Lower leg skin (tissue), 4 donors: ENCODE measurements at regions not wholly inside any gene's neighbourhood (a gene's known extent, or its start where the extent isn't known, plus 50 kb on each side); places are given as distances from the start of the nearest gene placed in this dataset.

Source experiments
- DNase-seq, 2 donors: peaks; one replicate each; pipeline ENCODE4 v3.0.0-alpha.2; 2019; ENCODE audit warnings: low spot score in 2 of 2
- H3K4me3 ChIP-seq: fragments of 200-600 bp; sonication (generic); 2 replicates; pipeline ENCODE4 v1.5.1; 2017; ENCODE audit warnings: mild to moderate bottlenecking, low read depth; ENCODE audit not compliant: poor library complexity, severe bottlenecking
- POLR2A ChIP-seq, 2 donors: fragments of 450-650 bp; IDR thresholded peaks; one replicate each; pipeline ENCODE4 v1.6.1; 2016 to 2017; ENCODE audit warnings: antibody characterized with exemption in 2 of 2, mild to moderate bottlenecking in 1 of 2, moderate library complexity in 1 of 2
- WGBS, 2 donors: methylation state at CpG; one replicate each; pipeline ENCODE4 v1.1.5; 2018; 5-methylcytosine and 5-hydroxymethylcytosine counted together
- intact Hi-C: fragments of 100-400 bp; cut with DNase I; formaldehyde crosslinking; loops from one replicate; pipeline ENCODE4 v1.15.0; 2023; ENCODE audit warnings: low total_unique reads
- TF ChIP-seq, protein P1 (sequence below), 3 donors: fragments of 450-650 bp; IDR thresholded peaks; one replicate each; pipeline ENCODE4 v1.5.1; 2016; ENCODE audit warnings: antibody characterized with exemption in 3 of 3, mild to moderate bottlenecking in 3 of 3, moderate library complexity in 2 of 3

DNA sequence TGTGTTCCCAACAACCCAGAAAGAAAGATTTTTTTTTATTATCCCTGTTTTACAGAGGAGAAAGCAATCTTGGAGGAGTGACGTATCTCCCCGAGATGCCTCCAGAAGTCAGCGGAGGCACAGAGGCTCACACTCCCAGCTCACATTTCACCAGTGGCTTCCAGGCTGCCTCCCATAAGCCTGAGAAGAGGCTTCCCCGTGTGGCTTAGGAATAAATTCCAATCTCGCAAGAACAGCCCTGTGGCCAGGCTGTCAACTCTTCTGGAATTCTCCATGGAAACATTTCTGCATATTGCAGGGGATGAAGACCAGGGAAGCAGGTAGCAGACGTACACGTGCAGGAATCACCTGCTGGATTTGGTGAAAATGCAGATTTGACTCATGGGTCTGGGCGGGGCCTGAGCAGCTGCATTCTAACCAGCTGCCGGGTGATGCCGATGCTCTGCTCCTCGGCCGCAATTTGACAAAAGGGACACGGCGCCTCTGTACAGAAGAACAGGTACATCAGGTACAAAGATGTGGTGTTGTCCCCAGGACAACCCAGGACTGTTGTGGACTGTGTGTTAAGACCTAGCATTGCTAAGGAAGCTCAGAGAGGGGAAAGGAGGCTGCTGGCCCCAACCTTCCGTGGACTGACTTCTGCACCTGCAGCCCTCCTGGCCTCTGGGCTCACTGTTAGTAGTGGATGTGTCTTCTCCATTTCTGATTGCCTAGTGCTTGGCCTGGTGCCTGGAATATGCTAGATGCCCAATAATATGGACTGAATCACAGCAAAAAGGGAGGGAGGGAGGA lies 114.2 kb upstream of the ID2 start:
- TF ChIP-seq POLR2A (IDR thresholded peaks at IDR 0.05) = no peak
- TF ChIP-seq, protein P1, sequence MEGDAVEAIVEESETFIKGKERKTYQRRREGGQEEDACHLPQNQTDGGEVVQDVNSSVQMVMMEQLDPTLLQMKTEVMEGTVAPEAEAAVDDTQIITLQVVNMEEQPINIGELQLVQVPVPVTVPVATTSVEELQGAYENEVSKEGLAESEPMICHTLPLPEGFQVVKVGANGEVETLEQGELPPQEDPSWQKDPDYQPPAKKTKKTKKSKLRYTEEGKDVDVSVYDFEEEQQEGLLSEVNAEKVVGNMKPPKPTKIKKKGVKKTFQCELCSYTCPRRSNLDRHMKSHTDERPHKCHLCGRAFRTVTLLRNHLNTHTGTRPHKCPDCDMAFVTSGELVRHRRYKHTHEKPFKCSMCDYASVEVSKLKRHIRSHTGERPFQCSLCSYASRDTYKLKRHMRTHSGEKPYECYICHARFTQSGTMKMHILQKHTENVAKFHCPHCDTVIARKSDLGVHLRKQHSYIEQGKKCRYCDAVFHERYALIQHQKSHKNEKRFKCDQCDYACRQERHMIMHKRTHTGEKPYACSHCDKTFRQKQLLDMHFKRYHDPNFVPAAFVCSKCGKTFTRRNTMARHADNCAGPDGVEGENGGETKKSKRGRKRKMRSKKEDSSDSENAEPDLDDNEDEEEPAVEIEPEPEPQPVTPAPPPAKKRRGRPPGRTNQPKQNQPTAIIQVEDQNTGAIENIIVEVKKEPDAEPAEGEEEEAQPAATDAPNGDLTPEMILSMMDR (IDR thresholded peaks at IDR 0.05) = no peak
- peak in 1 of 2 donors; percentile 56 for DNase-seq
- WGBS, 2 donors = 90% methylated on average over 15 of the region's 15 CpGs
- no peak overlapping the region for H3K4me3 ChIP-seq
- intact Hi-C loops = no loop called here

DNA sequence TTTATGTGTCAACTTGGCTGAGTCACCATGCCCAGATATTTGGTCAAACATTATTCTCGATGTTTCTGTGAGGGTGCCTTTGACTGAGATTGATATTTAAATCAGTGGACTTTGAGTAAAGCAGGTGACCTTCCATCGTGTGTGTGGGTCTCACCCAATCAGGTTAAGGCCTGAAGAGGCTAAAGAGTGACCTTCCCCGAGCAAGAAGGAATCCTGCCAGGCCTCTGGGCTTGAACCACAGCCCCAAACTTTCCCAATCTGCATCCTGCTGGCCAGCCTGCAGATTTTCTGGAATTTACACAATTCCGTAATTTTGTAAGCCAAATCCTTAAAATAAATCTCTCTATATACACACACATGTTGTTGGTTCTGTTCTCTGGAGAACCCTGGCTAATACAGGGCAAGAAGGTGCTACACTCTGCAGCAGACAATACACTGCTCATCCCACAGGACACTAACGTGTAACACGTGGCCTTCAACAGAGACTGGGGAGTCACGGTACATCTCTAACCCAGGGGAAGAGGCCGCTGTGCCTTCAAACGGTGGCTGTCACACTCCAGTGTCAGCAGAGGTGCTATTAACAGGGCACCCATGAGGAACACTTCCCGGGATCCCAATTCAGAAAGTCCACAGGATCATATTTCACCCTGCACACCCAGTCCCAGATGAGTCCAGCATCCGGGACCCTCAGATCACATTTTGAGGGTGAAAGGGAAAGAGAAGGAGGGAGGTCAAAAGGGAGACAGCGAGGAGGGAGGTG lies 113.1 kb upstream of the ID2 start:
- 75 to 80% methylated on average over 12 of the region's 12 CpGs for WGBS, 2 donors
- DNase-seq = peak in 1 of 2 donors; percentile 32
- intact Hi-C loops = no loop called here
- H3K4me3 ChIP-seq = no peak overlapping the region
- TF ChIP-seq, protein P1 (IDR thresholded peaks at IDR 0.05) = no peak
- no peak for TF ChIP-seq POLR2A (IDR thresholded peaks at IDR 0.05)

- 79 to 81% methylated on average over 11 of the region's 11 CpGs for WGBS, 2 donors
- H3K4me3 ChIP-seq = no peak overlapping the region
- no peak for TF ChIP-seq POLR2A (IDR thresholded peaks at IDR 0.05)
- TF ChIP-seq, protein P1 (IDR thresholded peaks at IDR 0.05) = no peak
- peak in 1 of 2 donors; percentile 65 for DNase-seq
- intact Hi-C loops = no loop called here
These were observed 112.4 kb upstream of the ID2 start for GRCh38 chr2:8569332-8569930.

DNA sequence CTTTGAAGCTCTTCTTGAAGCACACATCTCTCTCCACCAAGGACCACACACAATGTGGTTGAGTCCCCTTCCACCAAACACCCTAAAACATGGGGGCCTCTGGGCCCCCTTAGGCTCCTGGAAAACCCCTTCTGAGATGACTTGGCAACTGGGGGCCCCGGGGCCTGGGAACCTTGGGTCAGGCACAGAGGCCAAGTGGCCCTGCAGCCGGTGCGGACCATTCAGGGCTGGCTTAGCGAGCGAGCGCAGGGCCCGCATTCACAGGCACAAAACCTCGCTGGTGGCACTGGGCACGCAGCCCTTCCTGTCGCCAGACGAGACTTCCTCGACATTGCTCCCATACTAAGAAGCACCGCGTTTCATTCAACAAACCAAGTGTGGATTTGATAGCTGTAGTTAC lies 111.2 kb upstream of the ID2 start:
- intact Hi-C loops = no loop called here
- TF ChIP-seq POLR2A (IDR thresholded peaks at IDR 0.05) = no peak
- TF ChIP-seq, protein P1 (IDR thresholded peaks at IDR 0.05) = no peak
- H3K4me3 ChIP-seq = no peak overlapping the region
- WGBS, 2 donors = 96 to 97% methylated on average over 13 to 14 of the region's 14 CpGs
- DNase-seq = peak in 1 of 2 donors; percentile 75

GRCh38 chr2:8571301-8571791 lies 110.5 kb upstream of the ID2 start:
- intact Hi-C loops = no loop called here
- H3K4me3 ChIP-seq = no peak overlapping the region
- WGBS, 2 donors = 90 to 92% methylated on average over 13 of the region's 13 CpGs
- no peak for DNase-seq
- TF ChIP-seq, protein P1 (IDR thresholded peaks at IDR 0.05) = no peak
- no peak for TF ChIP-seq POLR2A (IDR thresholded peaks at IDR 0.05)
